K562 (cell line): ENCODE measurements at regions not wholly inside any gene's neighbourhood (a gene's known extent, or its start where the extent isn't known, plus 50 kb on each side); places are given as distances from the start of the nearest gene placed in this dataset.

Source experiments
- FOXM1 ChIP-seq, 2 experiments: fragments of 450-650 bp in 1 of 2; sonication (generic) in 1 of 2; formaldehyde crosslinking in 1 of 2; IDR thresholded peaks; 2 replicates each; pipeline versions ENCODE4 v1.6.1 to v1.9.0; 2017 to 2022; ENCODE audit warnings: low read depth in 2 of 2, mild to moderate bottlenecking in 2 of 2, missing genetic modification reagents in 1 of 2, moderate library complexity in 1 of 2
- KLF13 ChIP-seq: fragments of 450-650 bp; IDR thresholded peaks from 2 replicates; pipeline ENCODE4 v1.6.1; 2016; ENCODE audit warnings: missing genetic modification characterization, low read depth, mild to moderate bottlenecking, missing compliant biosample characterization, moderate library complexity, borderline replicate concordance
- POLR2A ChIP-seq: fragments of 450-650 bp; conservative IDR thresholded peaks from 2 replicates; pipeline ENCODE4 v1.6.1; 2016
- ZNF354B ChIP-seq: fragments of 250-450 bp; sonication (Bioruptor Pico); IDR thresholded peaks from 2 replicates; pipeline ENCODE4 v1.4.0; 2020
- TF ChIP-seq, protein P1 (sequence below): sonication (generic); formaldehyde crosslinking; IDR thresholded peaks from 2 replicates; pipeline ENCODE4 v1.8.0; 2023; ENCODE audit warnings: mild to moderate bottlenecking, missing genetic modification reagents
- TF ChIP-seq, protein P2 (sequence below): sonication (generic); formaldehyde crosslinking; IDR thresholded peaks from 2 replicates; pipeline ENCODE4 v1.5.0; 2020; ENCODE audit warnings: missing genetic modification reagents
- TF ChIP-seq, protein P3 (sequence below): fragments of 450-650 bp; IDR thresholded peaks from 2 replicates; pipeline ENCODE4 v1.6.1; 2017; ENCODE audit warnings: antibody characterized with exemption, mild to moderate bottlenecking
- TF ChIP-seq, protein P4 (sequence below): fragments of 450-650 bp; IDR thresholded peaks from 2 replicates; pipeline ENCODE4 v1.6.1; 2018; ENCODE audit warnings: mild to moderate bottlenecking, low read depth; ENCODE audit not compliant: partially characterized antibody

DNA sequence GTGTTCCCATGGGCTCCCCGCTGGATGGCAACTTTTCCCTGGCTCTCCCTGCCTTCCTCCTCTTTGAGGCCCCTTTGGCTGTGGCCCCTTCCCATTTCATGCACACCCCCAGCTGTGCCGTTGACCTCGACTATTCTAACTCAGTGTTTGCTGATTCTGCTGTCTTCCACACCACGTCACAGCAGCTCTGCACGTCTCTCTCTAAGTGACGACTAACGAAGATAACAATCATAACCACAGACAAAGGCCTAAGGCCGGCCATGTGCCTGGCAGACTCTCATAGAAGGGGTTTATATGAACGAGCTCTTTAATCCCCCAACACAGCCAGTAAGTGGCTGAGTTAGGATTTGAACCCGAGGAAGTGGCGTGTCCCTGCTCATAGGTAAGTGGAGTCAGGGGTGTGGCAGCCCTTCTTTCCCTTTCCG lies 151.5 kb upstream of the SHH start:
- no peak for TF ChIP-seq FOXM1 (IDR thresholded peaks at IDR 0.05; ENCODE audit: low read depth)
- no peak for TF ChIP-seq FOXM1 (CRISPR knock-in tag; IDR thresholded peaks at IDR 0.05; ENCODE audit: low read depth)
- no peak for TF ChIP-seq KLF13 (tag)
- TF ChIP-seq, protein P1, sequence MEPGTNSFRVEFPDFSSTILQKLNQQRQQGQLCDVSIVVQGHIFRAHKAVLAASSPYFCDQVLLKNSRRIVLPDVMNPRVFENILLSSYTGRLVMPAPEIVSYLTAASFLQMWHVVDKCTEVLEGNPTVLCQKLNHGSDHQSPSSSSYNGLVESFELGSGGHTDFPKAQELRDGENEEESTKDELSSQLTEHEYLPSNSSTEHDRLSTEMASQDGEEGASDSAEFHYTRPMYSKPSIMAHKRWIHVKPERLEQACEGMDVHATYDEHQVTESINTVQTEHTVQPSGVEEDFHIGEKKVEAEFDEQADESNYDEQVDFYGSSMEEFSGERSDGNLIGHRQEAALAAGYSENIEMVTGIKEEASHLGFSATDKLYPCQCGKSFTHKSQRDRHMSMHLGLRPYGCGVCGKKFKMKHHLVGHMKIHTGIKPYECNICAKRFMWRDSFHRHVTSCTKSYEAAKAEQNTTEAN (CRISPR knock-in tag): no peak
- TF ChIP-seq, protein P2, sequence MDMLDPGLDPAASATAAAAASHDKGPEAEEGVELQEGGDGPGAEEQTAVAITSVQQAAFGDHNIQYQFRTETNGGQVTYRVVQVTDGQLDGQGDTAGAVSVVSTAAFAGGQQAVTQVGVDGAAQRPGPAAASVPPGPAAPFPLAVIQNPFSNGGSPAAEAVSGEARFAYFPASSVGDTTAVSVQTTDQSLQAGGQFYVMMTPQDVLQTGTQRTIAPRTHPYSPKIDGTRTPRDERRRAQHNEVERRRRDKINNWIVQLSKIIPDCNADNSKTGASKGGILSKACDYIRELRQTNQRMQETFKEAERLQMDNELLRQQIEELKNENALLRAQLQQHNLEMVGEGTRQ (CRISPR knock-in tag): no peak
- TF ChIP-seq ZNF354B (CRISPR knock-in tag): no peak
- no peak for TF ChIP-seq POLR2A
- TF ChIP-seq, protein P3, sequence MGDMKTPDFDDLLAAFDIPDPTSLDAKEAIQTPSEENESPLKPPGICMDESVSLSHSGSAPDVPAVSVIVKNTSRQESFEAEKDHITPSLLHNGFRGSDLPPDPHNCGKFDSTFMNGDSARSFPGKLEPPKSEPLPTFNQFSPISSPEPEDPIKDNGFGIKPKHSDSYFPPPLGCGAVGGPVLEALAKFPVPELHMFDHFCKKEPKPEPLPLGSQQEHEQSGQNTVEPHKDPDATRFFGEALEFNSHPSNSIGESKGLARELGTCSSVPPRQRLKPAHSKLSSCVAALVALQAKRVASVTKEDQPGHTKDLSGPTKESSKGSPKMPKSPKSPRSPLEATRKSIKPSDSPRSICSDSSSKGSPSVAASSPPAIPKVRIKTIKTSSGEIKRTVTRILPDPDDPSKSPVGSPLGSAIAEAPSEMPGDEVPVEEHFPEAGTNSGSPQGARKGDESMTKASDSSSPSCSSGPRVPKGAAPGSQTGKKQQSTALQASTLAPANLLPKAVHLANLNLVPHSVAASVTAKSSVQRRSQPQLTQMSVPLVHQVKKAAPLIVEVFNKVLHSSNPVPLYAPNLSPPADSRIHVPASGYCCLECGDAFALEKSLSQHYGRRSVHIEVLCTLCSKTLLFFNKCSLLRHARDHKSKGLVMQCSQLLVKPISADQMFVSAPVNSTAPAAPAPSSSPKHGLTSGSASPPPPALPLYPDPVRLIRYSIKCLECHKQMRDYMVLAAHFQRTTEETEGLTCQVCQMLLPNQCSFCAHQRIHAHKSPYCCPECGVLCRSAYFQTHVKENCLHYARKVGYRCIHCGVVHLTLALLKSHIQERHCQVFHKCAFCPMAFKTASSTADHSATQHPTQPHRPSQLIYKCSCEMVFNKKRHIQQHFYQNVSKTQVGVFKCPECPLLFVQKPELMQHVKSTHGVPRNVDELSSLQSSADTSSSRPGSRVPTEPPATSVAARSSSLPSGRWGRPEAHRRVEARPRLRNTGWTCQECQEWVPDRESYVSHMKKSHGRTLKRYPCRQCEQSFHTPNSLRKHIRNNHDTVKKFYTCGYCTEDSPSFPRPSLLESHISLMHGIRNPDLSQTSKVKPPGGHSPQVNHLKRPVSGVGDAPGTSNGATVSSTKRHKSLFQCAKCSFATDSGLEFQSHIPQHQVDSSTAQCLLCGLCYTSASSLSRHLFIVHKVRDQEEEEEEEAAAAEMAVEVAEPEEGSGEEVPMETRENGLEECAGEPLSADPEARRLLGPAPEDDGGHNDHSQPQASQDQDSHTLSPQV: no peak
- TF ChIP-seq, protein P4, sequence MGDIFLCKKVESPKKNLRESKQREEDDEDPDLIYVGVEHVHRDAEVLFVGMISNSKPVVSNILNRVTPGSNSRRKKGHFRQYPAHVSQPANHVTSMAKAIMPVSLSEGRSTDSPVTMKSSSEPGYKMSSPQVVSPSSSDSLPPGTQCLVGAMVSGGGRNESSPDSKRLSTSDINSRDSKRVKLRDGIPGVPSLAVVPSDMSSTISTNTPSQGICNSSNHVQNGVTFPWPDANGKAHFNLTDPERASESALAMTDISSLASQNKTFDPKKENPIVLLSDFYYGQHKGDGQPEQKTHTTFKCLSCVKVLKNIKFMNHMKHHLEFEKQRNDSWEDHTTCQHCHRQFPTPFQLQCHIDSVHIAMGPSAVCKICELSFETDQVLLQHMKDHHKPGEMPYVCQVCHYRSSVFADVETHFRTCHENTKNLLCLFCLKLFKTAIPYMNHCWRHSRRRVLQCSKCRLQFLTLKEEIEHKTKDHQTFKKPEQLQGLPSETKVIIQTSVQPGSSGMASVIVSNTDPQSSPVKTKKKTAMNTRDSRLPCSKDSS: no peak
